Karpas-422 (cell line): ENCODE measurements at regions not wholly inside any gene's neighbourhood (a gene's known extent, or its start where the extent isn't known, plus 50 kb on each side); places are given as distances from the start of the nearest gene placed in this dataset.
A peak's percentile ranks its signal among the peaks of the same experiment; 100 is the strongest.
"Not testable (repeated sequence)": the region's sequence is repeated elsewhere in the genome, so short reads cannot be mapped to it uniquely, and the experiment has no call there.

Experiments used
- DNase-seq: peaks from one replicate; pipeline ENCODE4 v3.0.0-alpha.2; 2015
- H2AFZ ChIP-seq: fragments of 200-600 bp; sonication (generic); 2 replicates; pipeline ENCODE4 v1.6.1; 2014; ENCODE audit warnings: antibody characterized with exemption, low read length, mixed read lengths
- H3K27ac ChIP-seq: fragments of 200-600 bp; sonication (generic); 2 replicates; pipeline ENCODE4 v1.5.1; 2014; ENCODE audit warnings: mild to moderate bottlenecking, low read length, moderate library complexity
- H3K27me3 ChIP-seq: fragments of 200-600 bp; sonication (generic); 2 replicates; pipeline ENCODE4 v1.6.1; 2014; ENCODE audit warnings: low read length, mixed read lengths
- H3K36me3 ChIP-seq: fragments of 200-600 bp; sonication (generic); 2 replicates; pipeline ENCODE4 v1.6.1; 2014; ENCODE audit warnings: low read length, mixed read lengths; ENCODE audit not compliant: insufficient read depth
- H3K4me1 ChIP-seq: fragments of 200-600 bp; sonication (generic); 2 replicates; pipeline ENCODE4 v1.6.1; 2014; ENCODE audit warnings: mild to moderate bottlenecking, low read length, mixed read lengths
- H3K4me2 ChIP-seq: fragments of 200-600 bp; sonication (generic); 2 replicates; pipeline ENCODE4 v1.6.1; 2014; ENCODE audit warnings: low read length, low read depth, mild to moderate bottlenecking; ENCODE audit not compliant: poor library complexity, severe bottlenecking
- H3K4me3 ChIP-seq: fragments of 200-600 bp; sonication (generic); 2 replicates; pipeline ENCODE4 v1.5.1; 2014; ENCODE audit warnings: mild to moderate bottlenecking, antibody characterized with exemption, low read length, mixed read lengths
- H3K79me2 ChIP-seq: fragments of 200-600 bp; sonication (generic); 2 replicates; pipeline ENCODE4 v1.6.1; 2014; ENCODE audit warnings: mild to moderate bottlenecking, low read length, mixed read lengths
- H3K9ac ChIP-seq: fragments of 200-600 bp; sonication (generic); 2 replicates; pipeline ENCODE4 v1.6.0; 2014; ENCODE audit warnings: low read length
- H3K9me2 ChIP-seq: fragments of 200-600 bp; sonication (generic), shearing (Covaris generic); replicated peaks from 2 replicates; pipeline ENCODE4 v1.6.0; 2014; ENCODE audit warnings: mild to moderate bottlenecking, low read length, moderate library complexity; ENCODE audit not compliant: insufficient read depth
- H3K9me3 ChIP-seq: fragments of 300-700, 200-600 bp; sonication (generic); 2 replicates; pipeline ENCODE4 v1.6.1; 2014; ENCODE audit warnings: low read length, mixed read lengths
- H4K20me1 ChIP-seq: fragments of 200-600 bp; sonication (generic); 2 replicates; pipeline ENCODE4 v1.6.1; 2014; ENCODE audit warnings: mild to moderate bottlenecking, antibody characterized with exemption, low read length, low read depth; ENCODE audit not compliant: insufficient read depth

- not testable (repeated sequence) for H3K27me3 ChIP-seq, H3K4me1 ChIP-seq, H3K9ac ChIP-seq, H2AFZ ChIP-seq, H4K20me1 ChIP-seq, H3K79me2 ChIP-seq, DNase-seq, H3K9me3 ChIP-seq, H3K36me3 ChIP-seq, H3K4me2 ChIP-seq, H3K27ac ChIP-seq, H3K4me3 ChIP-seq, H3K9me2 ChIP-seq
These were observed 123.1 kb downstream of the POTEG start for GRCh38 chr14:19311023-19311422.

GRCh38 chr14:19330678-19331077, 103.5 kb downstream of the POTEG start:
- H3K9ac ChIP-seq: not testable (repeated sequence)

GRCh38 chr14:19337232-19338059, 96.7 kb downstream of the POTEG start:
- H3K27me3 ChIP-seq, H3K36me3 ChIP-seq, H3K4me2 ChIP-seq, H4K20me1 ChIP-seq, DNase-seq, H3K9ac ChIP-seq, H3K27ac ChIP-seq, H3K4me1 ChIP-seq, H2AFZ ChIP-seq, H3K79me2 ChIP-seq, H3K4me3 ChIP-seq, H3K9me3 ChIP-seq, H3K9me2 ChIP-seq: not testable (repeated sequence)

More at GRCh38 chr14:19330678-19331077, 103.5 kb downstream of the POTEG start:
- not testable (repeated sequence) for H3K4me2 ChIP-seq, H3K9me3 ChIP-seq, H3K27me3 ChIP-seq, H3K9me2 ChIP-seq, H3K36me3 ChIP-seq, H3K27ac ChIP-seq, H4K20me1 ChIP-seq, H3K79me2 ChIP-seq, DNase-seq, H3K4me1 ChIP-seq, H3K4me3 ChIP-seq, H2AFZ ChIP-seq

- H3K4me3 ChIP-seq, H3K4me1 ChIP-seq, H3K79me2 ChIP-seq, H3K27me3 ChIP-seq, H4K20me1 ChIP-seq, H3K27ac ChIP-seq, H3K9me2 ChIP-seq, H2AFZ ChIP-seq, DNase-seq, H3K9me3 ChIP-seq, H3K36me3 ChIP-seq, H3K4me2 ChIP-seq, H3K9ac ChIP-seq: not testable (repeated sequence)
These were observed 96.1 kb downstream of the POTEG start for GRCh38 chr14:19338060-19338372.

- not testable (repeated sequence) for H2AFZ ChIP-seq, H3K4me2 ChIP-seq, H3K9me3 ChIP-seq, H3K4me3 ChIP-seq, H3K36me3 ChIP-seq, H3K27me3 ChIP-seq, H3K4me1 ChIP-seq, H3K79me2 ChIP-seq, H3K9ac ChIP-seq, H4K20me1 ChIP-seq, H3K27ac ChIP-seq, H3K9me2 ChIP-seq
- DNase-seq: peak; percentile 24
These were observed 93.2 kb downstream of the POTEG start for GRCh38 chr14:19340976-19341375.

GRCh38 chr14:19341627-19342026, 92.5 kb downstream of the POTEG start:
- H3K4me2 ChIP-seq, H3K9me2 ChIP-seq, H2AFZ ChIP-seq, DNase-seq, H3K27ac ChIP-seq, H3K9ac ChIP-seq, H4K20me1 ChIP-seq, H3K27me3 ChIP-seq, H3K4me3 ChIP-seq, H3K36me3 ChIP-seq, H3K79me2 ChIP-seq, H3K4me1 ChIP-seq, H3K9me3 ChIP-seq: not testable (repeated sequence)

GRCh38 chr14:19344261-19344660, 89.9 kb downstream of the POTEG start:
- H3K4me3 ChIP-seq, H4K20me1 ChIP-seq, H3K4me2 ChIP-seq, H3K4me1 ChIP-seq, H2AFZ ChIP-seq, H3K9ac ChIP-seq, DNase-seq, H3K27me3 ChIP-seq, H3K79me2 ChIP-seq, H3K9me3 ChIP-seq, H3K36me3 ChIP-seq, H3K27ac ChIP-seq, H3K9me2 ChIP-seq: not testable (repeated sequence)

GRCh38 chr14:19344689-19345088, 89.5 kb downstream of the POTEG start:
- not testable (repeated sequence) for H3K36me3 ChIP-seq, H3K9ac ChIP-seq, H3K4me1 ChIP-seq, H3K79me2 ChIP-seq, H3K27me3 ChIP-seq, H2AFZ ChIP-seq, H3K4me2 ChIP-seq, H4K20me1 ChIP-seq, H3K9me3 ChIP-seq, DNase-seq, H3K27ac ChIP-seq, H3K9me2 ChIP-seq, H3K4me3 ChIP-seq
